ENCODE measurements at regions not wholly inside any gene's neighbourhood (a gene's known extent, or its start where the extent isn't known, plus 50 kb on each side); places are given as distances from the start of the nearest gene placed in this dataset.
A peak's percentile ranks its signal among the peaks of the same experiment; 100 is the strongest.

GRCh38 chr3:59426821-59427565, 377.2 kb upstream of the CFAP20DC start:
- no peak for TF ChIP-seq ZBTB4 (CRISPR knock-in tag; IDR thresholded peaks at IDR 0.05)
- TF ChIP-seq FOXK2 (IDR thresholded peaks at IDR 0.05): no peak
- no peak for TF ChIP-seq CTCF (IDR thresholded peaks at IDR 0.05 in 2 of 3, conservative IDR thresholded peaks at IDR 0.05 in 1 of 3; ENCODE audit: control insufficient read depth in 2 of 3, extremely low read depth in 1 of 3, insufficient read depth in 1 of 3, low read depth in 3 of 3, low read length in 3 of 3)
- TF ChIP-seq REST (IDR thresholded peaks at IDR 0.05; ENCODE audit: low read depth, low read length): no peak
- TF ChIP-seq EZH2 (IDR thresholded peaks at IDR 0.05; ENCODE audit: borderline replicate concordance, control insufficient read depth, low read depth, low read length): no peak
- no peak for TF ChIP-seq MEF2A (IDR thresholded peaks at IDR 0.05; ENCODE audit: insufficient read depth, low read depth, low read length)
- TF ChIP-seq MTA2 (IDR thresholded peaks at IDR 0.05; ENCODE audit: low read depth): no peak
- TF ChIP-seq POLR2AphosphoS5 (IDR thresholded peaks at IDR 0.05; ENCODE audit: low read length): no peak
- no peak for TF ChIP-seq CBFB (IDR thresholded peaks at IDR 0.05; ENCODE audit: low read depth)
- TF ChIP-seq CHD2 (IDR thresholded peaks at IDR 0.05; ENCODE audit: borderline replicate concordance, low read depth, low read length): no peak
- no peak for TF ChIP-seq BHLHE40 (IDR thresholded peaks at IDR 0.05; ENCODE audit: borderline replicate concordance in 1 of 2, low read depth in 2 of 2, low read length in 1 of 2)
- peak; percentile 28; the same call in 1 of the 2 replicates for TF ChIP-seq RUNX3 (IDR thresholded peaks at IDR 0.05; ENCODE audit: low read length)
